ENCODE measurements at regions not wholly inside any gene's neighbourhood (a gene's known extent, or its start where the extent isn't known, plus 50 kb on each side); places are given as distances from the start of the nearest gene placed in this dataset.
A peak's percentile ranks its signal among the peaks of the same experiment; 100 is the strongest.

GRCh38 chr5:148708854-148709253 is 54.5 kb upstream of the HTR4 start:
- H3K9ac ChIP-seq (replicated peaks; ENCODE audit: extremely low read depth, insufficient read depth, low read length): no peak overlapping the region
- CTCF ChIA-PET: interaction anchor here (1.0 to 2.7 kb wide), 4 partner anchors 13 to 22 kb away, joined by 3 to 11 read pairs (median 4); no protein-coding TSS in a partner anchor

DNA sequence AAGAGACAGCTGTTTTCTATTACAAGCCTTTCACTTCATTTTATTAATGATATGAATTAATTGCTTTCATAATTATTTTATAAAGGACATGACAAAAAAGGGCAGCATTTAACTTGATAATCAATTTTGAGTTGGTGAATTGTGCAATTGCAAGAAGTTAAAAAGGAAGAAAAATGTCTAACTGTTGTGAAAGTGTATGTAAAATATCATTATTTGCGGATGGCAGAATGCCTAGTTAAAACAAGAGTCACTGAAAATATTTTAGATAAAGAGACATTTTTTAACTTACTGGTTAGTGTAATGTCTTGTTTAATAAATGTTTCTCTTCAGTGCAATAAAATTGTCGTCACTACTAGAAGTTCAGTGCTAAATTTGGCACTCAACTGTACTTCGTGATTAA is 57.6 kb upstream of the HTR4 start:
- Histone ChIP-seq H3K9me1 (replicated peaks; ENCODE audit: control insufficient read depth, extremely low read depth, insufficient read depth, low read length) (no peaks in the 10 kb centered on the region), H3K79me2 (ENCODE audit: control insufficient read depth, insufficient read depth, low read length) (no peaks in the 10 kb centered on the region), H3K9ac (replicated peaks; ENCODE audit: extremely low read depth, insufficient read depth, low read length) (no peak overlapping the region), H4K20me1 (replicated peaks; ENCODE audit: control insufficient read depth, extremely low read depth, insufficient read depth, low read length) (no peaks in the 10 kb centered on the region), H3K4me1 (ENCODE audit: control insufficient read depth, extremely low read depth, insufficient read depth, low read length) (no peaks in the 10 kb centered on the region), H3K36me3 (ENCODE audit: control insufficient read depth in 2 of 2, extremely low read depth in 1 of 2, insufficient read depth in 2 of 2, low read length in 2 of 2) (no peaks in the 10 kb centered on the region), H3K27ac (ENCODE audit: insufficient read depth, low read depth, low read length) (no peak overlapping the region), H2AFZ (ENCODE audit: low read depth, low read length) (no peak overlapping the region), H3K27me3 (ENCODE audit: control insufficient read depth in 2 of 2, insufficient read depth in 2 of 2, low read length in 2 of 2) (no peaks in the 10 kb centered on the region), H3K4me3 (replicated peaks in 1 of 3; ENCODE audit: insufficient read depth in 1 of 3, low read depth in 1 of 3, low read length in 3 of 3) (no peak overlapping the region), H3K9me3 (replicated peaks; ENCODE audit: control insufficient read depth, insufficient read depth, low read length) (no peaks in the 10 kb centered on the region), H3K4me2 (ENCODE audit: insufficient read depth, low read length) (no peak overlapping the region)
- no peak for DNase-seq (ENCODE audit: low read depth, low spot score)
- dilution Hi-C loops (cut with MboI; ENCODE audit: extremely low pct_ligation_motif_present, low sequenced_read_pairs) (no loop called here), intact Hi-C loops (cut with micrococcal nuclease) (no loop called here)
- no peak for FAIRE-seq
- no TSS peak for BruUV-seq (replicated peaks)
- POLR2A ChIA-PET: no interaction called here
- CTCF ChIA-PET: interaction anchor here (1.2 to 2.9 kb wide), 2 partner anchors 19 to 228 kb away, joined by 3 to 23 read pairs; no protein-coding TSS in a partner anchor
- TF ChIP-seq CTCF (IDR thresholded peaks at IDR 0.05; ENCODE audit: extremely low read depth in 1 of 2, insufficient read depth in 1 of 2, low read depth in 1 of 2, low read length in 2 of 2) (no peak), GATA2 (IDR thresholded peaks at IDR 0.05; ENCODE audit: insufficient read depth, insufficient read length, low read depth, low read length) (no peak), EZH2 (IDR thresholded peaks at IDR 0.05; ENCODE audit: borderline replicate concordance, low read depth, low read length, severe bottlenecking) (no peak), POLR2A (IDR thresholded peaks at IDR 0.05; ENCODE audit: low read depth, low read length) (no peak)

More at GRCh38 chr5:148708854-148709253, 54.5 kb upstream of the HTR4 start:
- Histone ChIP-seq H3K4me1 (ENCODE audit: control insufficient read depth, extremely low read depth, insufficient read depth, low read length) (no peaks in the 10 kb centered on the region), H3K4me2 (ENCODE audit: insufficient read depth, low read length) (no peak overlapping the region), H3K4me3 (replicated peaks in 1 of 3; ENCODE audit: insufficient read depth in 1 of 3, low read depth in 1 of 3, low read length in 3 of 3) (no peak overlapping the region), H4K20me1 (replicated peaks; ENCODE audit: control insufficient read depth, extremely low read depth, insufficient read depth, low read length) (no peaks in the 10 kb centered on the region), H3K9me1 (replicated peaks; ENCODE audit: control insufficient read depth, extremely low read depth, insufficient read depth, low read length) (no peaks in the 10 kb centered on the region), H3K27me3 (ENCODE audit: control insufficient read depth in 2 of 2, insufficient read depth in 2 of 2, low read length in 2 of 2) (no peaks in the 10 kb centered on the region), H3K79me2 (ENCODE audit: control insufficient read depth, insufficient read depth, low read length) (no peaks in the 10 kb centered on the region), H2AFZ (ENCODE audit: low read depth, low read length) (no peak overlapping the region), H3K9me3 (replicated peaks; ENCODE audit: control insufficient read depth, insufficient read depth, low read length) (no peaks in the 10 kb centered on the region), H3K27ac (ENCODE audit: insufficient read depth, low read depth, low read length) (no peak overlapping the region), H3K36me3 (ENCODE audit: control insufficient read depth in 2 of 2, extremely low read depth in 1 of 2, insufficient read depth in 2 of 2, low read length in 2 of 2) (no peaks in the 10 kb centered on the region)
- intact Hi-C loops (cut with micrococcal nuclease) (no loop called here), dilution Hi-C loops (cut with MboI; ENCODE audit: extremely low pct_ligation_motif_present, low sequenced_read_pairs) (no loop called here)
- no TSS peak for BruUV-seq (replicated peaks)
- FAIRE-seq (no peak), DNase-seq (ENCODE audit: low read depth, low spot score) (no peak)
- POLR2A ChIA-PET: no interaction called here
- peak; percentile 33 for TF ChIP-seq FOS (IDR thresholded peaks at IDR 0.05; ENCODE audit: borderline replicate concordance, insufficient read depth, low read length)
- no peak for TF ChIP-seq MAX (IDR thresholded peaks at IDR 0.05; ENCODE audit: insufficient read depth, insufficient read length)
